ENCODE measurements at regions not wholly inside any gene's neighbourhood (a gene's known extent, or its start where the extent isn't known, plus 50 kb on each side); places are given as distances from the start of the nearest gene placed in this dataset.
"Not testable (repeated sequence)": the region's sequence is repeated elsewhere in the genome, so short reads cannot be mapped to it uniquely, and the experiment has no call there.

DNA sequence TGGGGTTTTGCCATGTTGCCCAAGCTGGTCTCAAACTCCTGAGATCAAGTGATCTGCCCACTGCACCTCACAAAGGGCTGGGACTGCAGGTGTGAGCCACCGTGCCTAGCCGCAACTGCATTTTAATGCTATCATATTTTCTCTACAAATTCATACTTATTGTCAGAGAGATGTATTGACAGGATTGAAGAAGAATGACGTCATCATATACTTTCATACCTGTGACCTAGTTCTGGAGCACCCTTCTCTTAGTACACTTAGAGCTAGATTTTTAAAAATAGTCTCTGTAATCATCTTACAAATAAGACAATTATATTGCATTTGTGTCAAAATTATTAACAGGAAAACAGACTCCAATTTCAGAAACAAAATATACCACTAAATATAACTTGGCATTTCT, 242.8 kb upstream of the PDZRN3 start:
- no peak for DNase-seq (ENCODE audit: low spot score)

- DNase-seq (ENCODE audit: low spot score), result no peak
These were observed 242.1 kb upstream of the PDZRN3 start for GRCh38 chr3:73866846-73867245.

- no peak for DNase-seq (ENCODE audit: low spot score)
These were observed 238.9 kb upstream of the PDZRN3 start for GRCh38 chr3:73863546-73864079.

DNA sequence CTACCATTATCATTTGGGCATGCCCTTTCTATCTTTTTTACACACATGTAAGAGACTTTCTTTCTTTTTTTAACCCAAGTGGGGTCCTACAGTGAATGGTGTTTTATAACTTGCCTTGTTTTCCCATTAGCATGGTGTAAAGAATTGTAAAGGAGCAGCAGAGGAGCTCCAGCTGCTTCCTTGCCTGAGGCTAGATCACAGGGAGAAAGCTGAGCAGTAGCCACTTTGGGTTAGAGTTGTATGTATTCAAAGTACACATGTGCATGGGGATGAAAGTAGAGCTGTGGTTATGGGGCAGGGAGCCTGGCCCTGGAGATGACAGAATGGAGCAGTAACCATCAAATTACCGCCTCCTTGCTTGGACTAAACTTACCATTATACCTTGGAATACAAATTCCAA, 231.1 kb upstream of the PDZRN3 start:
- DNase-seq (ENCODE audit: low spot score), result no peak

GRCh38 chr3:73848173-73848906, 223.6 kb upstream of the PDZRN3 start:
- DNase-seq (ENCODE audit: low spot score), result peak; percentile 4

- no peak for DNase-seq (ENCODE audit: low spot score)
These were observed 222.2 kb upstream of the PDZRN3 start for GRCh38 chr3:73846951-73847350.

DNA sequence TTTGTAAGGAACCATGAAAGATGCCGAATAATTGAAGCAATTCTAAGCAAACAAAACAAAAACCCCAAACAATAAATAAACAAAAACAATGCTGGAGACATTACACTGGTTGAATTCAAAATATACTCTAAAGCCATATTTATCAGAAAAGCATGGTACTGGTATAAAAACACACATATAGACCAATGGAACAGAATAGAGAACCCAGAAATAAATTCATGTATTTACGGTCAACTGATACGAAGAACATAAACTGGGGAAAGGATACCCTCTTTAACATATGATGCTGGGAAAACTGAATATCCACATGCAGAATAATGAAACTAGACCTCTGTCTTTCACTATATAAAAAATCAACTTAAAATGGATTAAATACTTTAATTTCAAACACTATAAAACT, 214.3 kb upstream of the PDZRN3 start:
- no peak for DNase-seq (ENCODE audit: low spot score)

DNA sequence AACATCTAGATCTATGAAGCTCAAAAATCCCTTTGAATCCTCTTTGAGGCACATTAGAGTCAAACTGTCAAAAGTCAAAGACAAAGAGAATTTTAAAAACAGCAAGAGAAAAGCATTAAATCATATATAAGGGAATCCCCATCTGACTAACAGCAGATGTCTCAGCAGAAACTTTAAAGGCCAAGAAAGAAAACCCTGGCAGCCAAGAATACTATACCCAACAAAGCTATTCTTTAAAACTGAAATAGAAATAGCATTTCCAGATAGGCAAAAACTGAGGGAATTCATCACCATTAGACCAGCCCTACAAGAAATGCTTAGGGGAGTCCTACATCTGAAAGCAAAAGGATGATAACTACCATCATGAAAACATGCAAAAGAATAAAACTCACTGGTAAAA, 211.2 kb upstream of the PDZRN3 start:
- no peak for DNase-seq (ENCODE audit: low spot score)

DNA sequence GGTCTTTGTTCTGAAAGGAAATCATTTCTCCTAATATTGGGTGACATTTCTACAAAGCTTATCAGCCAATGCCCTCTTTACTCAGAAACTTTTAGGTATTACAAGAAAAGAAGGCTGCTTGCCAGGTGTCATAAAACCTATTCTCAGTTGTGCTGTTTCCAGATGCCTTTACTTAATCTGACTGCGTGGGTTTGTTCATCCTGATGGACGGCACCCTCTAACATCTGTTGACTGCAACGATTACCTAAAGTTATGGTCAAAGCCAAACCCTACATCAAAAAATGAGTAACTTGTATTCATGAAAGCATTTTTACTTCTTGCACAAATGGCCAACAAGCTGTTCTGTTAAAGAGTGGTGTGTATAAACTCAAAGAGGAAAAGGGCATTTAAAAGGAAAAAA, 207.7 kb upstream of the PDZRN3 start:
- DNase-seq (ENCODE audit: low spot score), result no peak

- no peak for DNase-seq (ENCODE audit: low spot score)
These were observed 203.6 kb upstream of the PDZRN3 start for GRCh38 chr3:73828348-73828747.

GRCh38 chr3:73827725-73828211, 203.0 kb upstream of the PDZRN3 start:
- DNase-seq (ENCODE audit: low spot score), result no peak

- no peak for DNase-seq (ENCODE audit: low spot score)
These were observed 202.5 kb upstream of the PDZRN3 start for GRCh38 chr3:73827204-73827603.

DNA sequence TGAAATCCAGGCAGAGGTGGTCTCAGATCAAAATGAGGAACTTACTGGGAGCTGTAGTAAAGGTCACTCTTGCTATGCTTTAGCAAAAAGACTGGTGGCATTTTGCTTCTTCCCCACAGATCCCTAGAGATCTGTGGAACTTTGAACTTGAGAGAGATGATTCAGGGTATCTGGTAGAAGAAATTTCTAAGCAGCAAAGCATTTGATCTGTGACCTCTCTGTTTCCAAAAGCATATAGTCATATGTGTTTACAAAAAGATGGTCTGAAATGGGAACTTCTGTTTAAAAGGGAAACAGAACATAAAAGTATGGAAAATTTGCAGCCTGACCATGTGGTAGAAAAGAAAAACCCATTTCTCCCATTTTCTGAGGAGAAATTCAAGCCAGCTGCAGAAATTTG, 196.2 kb upstream of the PDZRN3 start:
- not testable (repeated sequence) for DNase-seq (ENCODE audit: low spot score)

DNA sequence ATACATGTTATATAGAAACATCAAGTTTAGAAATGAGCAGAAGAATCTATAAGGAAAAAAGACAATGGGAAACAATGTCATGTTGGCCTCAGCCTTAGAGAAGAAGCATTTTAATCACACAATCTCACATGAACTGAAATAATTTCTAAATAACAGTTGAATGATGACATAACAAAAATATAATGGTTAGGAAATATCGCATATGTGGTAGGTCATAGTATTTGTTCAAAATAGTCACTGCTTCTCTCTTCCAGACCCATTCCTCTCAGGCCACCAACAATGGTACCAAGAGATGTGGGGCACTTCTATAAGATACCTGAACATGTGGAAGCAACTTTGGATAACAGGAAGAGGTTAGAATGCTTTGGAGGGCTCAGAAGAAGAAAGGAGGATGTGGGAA, 195.7 kb upstream of the PDZRN3 start:
- DNase-seq (ENCODE audit: low spot score), result no peak

DNA sequence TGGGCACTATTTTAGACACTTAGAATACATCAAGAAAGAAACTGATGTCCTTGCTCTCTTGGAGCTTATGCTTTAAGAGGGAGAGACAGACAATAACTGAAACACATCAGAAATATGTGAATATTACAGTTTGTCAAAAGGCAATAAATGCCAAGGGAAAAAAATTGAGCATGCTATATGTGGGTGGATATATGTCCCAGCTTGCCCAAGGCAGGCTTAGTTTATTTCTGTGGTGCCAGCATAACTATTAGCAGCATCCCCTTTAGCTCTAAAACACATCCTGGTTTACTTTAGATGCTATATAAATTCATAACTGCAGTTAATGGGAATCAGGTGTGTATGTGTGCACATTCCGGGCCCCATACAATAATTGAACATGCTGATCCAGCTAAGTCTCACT, 191.2 kb upstream of the PDZRN3 start:
- DNase-seq (ENCODE audit: low spot score), result no peak

DNA sequence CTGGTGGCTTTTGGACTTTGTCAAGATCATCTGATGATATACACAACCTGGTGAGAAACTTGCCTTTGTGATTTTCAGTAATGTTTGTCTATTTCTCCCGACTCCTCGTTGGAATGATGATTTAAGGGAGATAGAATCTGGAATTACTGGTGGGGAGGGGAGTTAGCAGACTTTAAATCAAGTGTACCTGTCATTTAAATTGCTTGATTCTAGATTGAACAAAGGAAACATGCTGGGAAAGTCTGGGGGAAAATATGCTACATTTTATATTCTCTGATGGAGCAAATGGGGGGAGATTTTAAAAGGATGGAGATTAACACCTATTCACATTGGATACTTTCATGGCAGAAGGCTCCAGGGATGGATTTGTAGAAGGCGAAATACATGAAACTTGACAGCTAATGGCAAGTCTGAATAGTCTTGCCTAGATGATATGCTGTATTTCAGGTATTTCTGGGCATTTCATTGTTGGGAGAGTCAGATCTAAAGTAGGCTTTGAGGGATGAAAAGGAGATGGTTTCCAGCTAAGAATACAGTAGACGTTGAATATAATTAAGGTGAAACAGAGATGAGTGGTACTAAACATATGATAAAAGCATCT, 189.1 kb upstream of the PDZRN3 start:
- no peak for DNase-seq (ENCODE audit: low spot score)

DNA sequence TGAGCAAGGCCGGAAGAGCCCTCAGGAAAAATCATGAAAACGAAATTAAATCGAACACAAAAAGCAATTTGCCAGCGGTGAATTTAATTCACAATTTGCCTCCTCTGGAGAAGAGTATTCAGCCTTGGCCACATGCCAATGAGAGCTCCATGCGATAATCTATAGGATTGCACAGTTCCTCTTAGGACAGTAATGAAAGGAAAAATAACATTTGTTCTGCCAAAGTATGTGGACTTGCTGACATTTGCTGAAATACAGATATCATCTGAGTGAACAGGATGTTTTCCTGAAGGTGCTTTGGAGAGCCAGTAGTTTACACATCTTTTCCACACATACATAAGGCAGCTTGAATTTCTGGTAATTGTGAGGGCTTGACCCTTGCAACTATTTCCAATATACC, 188.6 kb upstream of the PDZRN3 start:
- no peak for DNase-seq (ENCODE audit: low spot score)

GRCh38 chr3:73812054-73812453, 187.3 kb upstream of the PDZRN3 start:
- no peak for DNase-seq (ENCODE audit: low spot score)

DNA sequence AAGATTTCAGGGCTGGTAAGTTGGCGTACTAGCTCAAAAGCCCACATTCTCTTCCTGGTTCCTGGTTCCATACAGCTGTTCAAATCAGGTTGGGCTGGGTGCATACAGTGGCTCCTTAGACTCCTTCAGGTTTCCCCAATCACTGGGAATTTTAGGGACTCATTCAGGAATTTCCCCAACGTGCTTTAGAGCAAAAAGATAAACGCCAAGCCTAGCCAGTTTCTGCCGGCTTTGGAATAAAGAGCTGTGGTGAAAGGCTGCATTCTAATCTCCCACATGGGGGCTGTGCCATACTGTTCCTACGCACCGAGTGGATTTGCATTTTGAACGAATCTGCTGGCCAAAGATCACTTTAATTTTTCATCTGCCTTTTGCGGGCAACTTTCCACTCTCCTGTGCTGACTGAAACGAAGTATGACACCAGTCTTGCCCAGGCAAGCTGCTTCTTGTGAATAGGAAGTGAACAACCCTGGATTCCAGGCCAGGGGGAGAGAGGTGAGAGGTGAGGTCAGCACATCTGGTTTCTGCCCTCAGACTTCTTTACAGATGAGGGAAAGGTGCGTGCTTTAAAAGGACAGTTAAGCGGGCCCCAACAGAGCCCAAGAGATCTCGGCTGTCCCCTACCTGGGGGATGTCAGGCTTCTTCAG, 184.2 kb upstream of the PDZRN3 start:
- no peak for DNase-seq (ENCODE audit: low spot score)

DNA sequence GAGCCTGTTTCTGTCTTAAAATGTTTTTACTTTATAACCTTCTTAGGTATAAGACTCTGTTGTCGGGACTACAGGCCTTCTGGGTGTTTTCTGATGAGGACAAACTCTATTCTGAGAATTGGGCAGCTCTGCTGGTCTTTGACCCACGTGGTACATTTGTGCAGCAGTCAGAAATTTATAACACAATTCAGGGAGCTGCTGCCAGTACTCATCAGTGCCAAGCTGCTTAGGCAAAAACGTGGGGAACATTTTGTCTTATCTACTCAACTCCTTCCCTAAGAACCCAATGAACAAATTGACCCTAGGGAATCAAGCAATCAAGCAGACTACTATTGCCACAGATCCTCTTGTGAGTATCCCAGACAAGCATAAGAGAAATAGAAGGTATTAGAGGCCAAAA, 180.7 kb upstream of the PDZRN3 start:
- no peak for DNase-seq (ENCODE audit: low spot score)

GRCh38 chr3:73804204-73804603, 179.5 kb upstream of the PDZRN3 start:
- no peak for DNase-seq (ENCODE audit: low spot score)

DNA sequence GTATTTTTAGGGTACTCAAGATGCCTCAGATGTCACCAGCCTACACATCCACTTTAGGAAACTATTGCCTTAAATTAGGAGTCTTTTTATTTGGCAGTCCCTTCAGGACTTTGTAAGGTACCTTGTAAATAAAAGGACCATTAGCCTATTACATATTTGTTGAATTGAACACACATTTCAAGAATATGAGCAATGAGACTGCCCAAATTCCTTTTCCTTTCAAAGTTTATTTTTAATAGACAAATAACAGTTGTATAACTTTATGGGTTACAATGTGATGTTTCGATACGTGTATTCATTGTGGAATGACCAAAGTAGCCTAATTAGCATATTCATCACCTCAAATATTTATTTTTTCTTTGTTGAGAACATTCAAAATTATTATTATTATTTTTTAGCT, 176.7 kb upstream of the PDZRN3 start:
- no peak for DNase-seq (ENCODE audit: low spot score)

DNA sequence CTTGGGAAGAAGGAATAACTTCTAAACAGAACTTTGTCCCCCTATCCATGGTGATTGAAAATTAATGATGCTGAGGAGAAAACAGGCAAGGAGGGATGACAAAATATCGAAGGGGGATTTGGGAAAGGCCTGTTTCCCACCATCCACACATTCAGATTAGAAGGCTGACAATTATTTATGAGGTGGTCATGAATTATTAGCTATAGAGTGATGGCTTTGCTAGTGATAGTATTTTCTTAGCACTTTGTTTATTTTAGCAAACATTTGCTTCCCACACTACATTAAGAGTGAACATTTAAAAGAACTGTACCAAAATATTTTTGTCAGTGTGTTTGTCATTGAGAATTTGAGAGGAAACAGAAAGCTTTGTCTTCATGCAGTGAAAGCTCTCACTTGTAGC, 172.6 kb upstream of the PDZRN3 start:
- DNase-seq (ENCODE audit: low spot score), result no peak
